GM19324 (cell line): ENCODE measurements at regions not wholly inside any gene's neighbourhood (a gene's known extent, or its start where the extent isn't known, plus 50 kb on each side); places are given as distances from the start of the nearest gene placed in this dataset.

ENCODE experiments used
- ATAC-seq: cut with Tn5 transposase; IDR thresholded peaks from one replicate; pipeline ENCODE4 v1.9.1; 2021; ENCODE audit warnings: mild to moderate bottlenecking, moderate library complexity; ENCODE audit not compliant: unreplicated experiment, low FRiP score

GRCh38 chrX:20397587-20397986 is 130.9 kb upstream of the RPS6KA3 start:
- no peak for ATAC-seq

- ATAC-seq: no peak
Measured at GRCh38 chrX:20394451-20394850, 127.7 kb upstream of the RPS6KA3 start.

- no peak for ATAC-seq
Measured at GRCh38 chrX:20393944-20394343, 127.2 kb upstream of the RPS6KA3 start.

GRCh38 chrX:20388594-20388993 is 121.9 kb upstream of the RPS6KA3 start:
- ATAC-seq: no peak

GRCh38 chrX:20383477-20383876 is 116.8 kb upstream of the RPS6KA3 start:
- ATAC-seq: no peak

GRCh38 chrX:20382518-20383297 is 116.0 kb upstream of the RPS6KA3 start:
- ATAC-seq: no peak

GRCh38 chrX:20382082-20382481 is 115.4 kb upstream of the RPS6KA3 start:
- no peak for ATAC-seq

GRCh38 chrX:20378233-20378920 is 111.7 kb upstream of the RPS6KA3 start:
- ATAC-seq: peak; percentile 52

- no peak for ATAC-seq
Measured at GRCh38 chrX:20374900-20375438, 108.3 kb upstream of the RPS6KA3 start.

GRCh38 chrX:20374450-20374849 is 107.7 kb upstream of the RPS6KA3 start:
- no peak for ATAC-seq

- no peak for ATAC-seq
Measured at GRCh38 chrX:20373063-20373462, 106.4 kb upstream of the RPS6KA3 start.

GRCh38 chrX:20372533-20372932 is 105.8 kb upstream of the RPS6KA3 start:
- ATAC-seq: no peak

GRCh38 chrX:20369468-20369867 is 102.8 kb upstream of the RPS6KA3 start:
- no peak for ATAC-seq

- ATAC-seq: no peak
Measured at GRCh38 chrX:20364238-20364637, 97.5 kb upstream of the RPS6KA3 start.

- ATAC-seq: no peak
Measured at GRCh38 chrX:20363275-20363674, 96.6 kb upstream of the RPS6KA3 start.

- no peak for ATAC-seq
Measured at GRCh38 chrX:20362268-20363267, 95.9 kb upstream of the RPS6KA3 start.

GRCh38 chrX:20361890-20362262 is 95.2 kb upstream of the RPS6KA3 start:
- ATAC-seq: no peak

GRCh38 chrX:20361081-20361889 is 94.6 kb upstream of the RPS6KA3 start:
- ATAC-seq: no peak

- ATAC-seq: no peak
Measured at GRCh38 chrX:20355187-20355586, 88.5 kb upstream of the RPS6KA3 start.

- no peak for ATAC-seq
Measured at GRCh38 chrX:20354505-20354904, 87.8 kb upstream of the RPS6KA3 start.
